H1 (cell line): ENCODE measurements at regions not wholly inside any gene's neighbourhood (a gene's known extent, or its start where the extent isn't known, plus 50 kb on each side); places are given as distances from the start of the nearest gene placed in this dataset.

Source experiments
- CTCF ChIA-PET: fragments of 300-600 bp; sonication (Branson Sonifier 250); formaldehyde crosslinking; loops from one replicate; lab custom pipeline; 2021; ENCODE audit not compliant: partially characterized antibody; lab: Charles Lee
- POLR2A ChIA-PET: fragments of 300-600 bp; sonication (Branson Sonifier 250); formaldehyde crosslinking; loops from one replicate; lab custom pipeline; 2021; ENCODE audit warnings: inconsistent platforms; ENCODE audit not compliant: partially characterized antibody; lab: Charles Lee
- DNase-seq, 2 experiments: peaks; one replicate each; pipeline versions ENCODE4 v3.0.0 to v3.0.0-alpha.2; 2010 to 2022; ENCODE audit warnings: low spot score in 2 of 2, low read depth in 1 of 2, mixed read lengths in 1 of 2
- FAIRE-seq: peaks from 2 replicates; lab custom pipeline; 2011; peaks lifted over from hg19 to GRCh38; lab: Jason Lieb, UNC
- H2AFZ ChIP-seq: 2 replicates; pipeline ENCODE4 v1.8.1; 2012; ENCODE audit warnings: low read length, inconsistent platforms
- H2AK5ac ChIP-seq: 2 replicates; pipeline ENCODE4 v1.6.1; 2013; ENCODE audit warnings: low read depth, low read length
- H2BK120ac ChIP-seq: replicated peaks from 2 replicates; pipeline ENCODE3; 2013; ENCODE audit warnings: low read depth, low read length, inconsistent platforms
- H2BK12ac ChIP-seq: 2 replicates; pipeline ENCODE4 v1.6.1; 2013; ENCODE audit warnings: low read depth, low read length
- H2BK15ac ChIP-seq: 2 replicates; pipeline ENCODE4 v1.6.1; 2013; ENCODE audit warnings: low read length
- H2BK20ac ChIP-seq: 2 replicates; pipeline ENCODE4 v1.6.1; 2013; ENCODE audit warnings: low read length
- H2BK5ac ChIP-seq: 2 replicates; pipeline ENCODE4 v1.6.1; 2013; ENCODE audit warnings: low read depth, low read length
- H3K14ac ChIP-seq: 2 replicates; pipeline ENCODE4 v1.6.1; 2013; ENCODE audit warnings: inconsistent platforms; ENCODE audit not compliant: insufficient read length
- H3K18ac ChIP-seq: 2 replicates; pipeline ENCODE4 v1.6.1; 2013; ENCODE audit warnings: low read length; ENCODE audit errors: extremely low read depth
- H3K23ac ChIP-seq: 2 replicates; pipeline ENCODE4 v1.6.1; 2013; ENCODE audit warnings: inconsistent platforms; ENCODE audit not compliant: insufficient read length
- H3K23me2 ChIP-seq: 2 replicates; pipeline ENCODE4 v1.6.1; 2013; ENCODE audit warnings: low read depth, low read length
- H3K27ac ChIP-seq: 2 replicates; pipeline ENCODE4 v1.6.1; 2011; ENCODE audit warnings: low read depth, low read length, inconsistent platforms
- H3K27me3 ChIP-seq, 4 experiments: replicated peaks in 1 of 4; 1 replicate in 1 of 4; 2 replicates in 3 of 4; pipeline versions ENCODE4 v1.6.1 to v1.8.1; 2011 to 2013; ENCODE audit warnings: low read length in 3 of 4, mild to moderate bottlenecking in 3 of 4, inconsistent platforms in 2 of 4, mixed read lengths in 2 of 4, moderate library complexity in 1 of 4; ENCODE audit not compliant: control insufficient read depth in 3 of 4, insufficient read depth in 3 of 4; ENCODE audit errors: extremely low read depth in 1 of 4
- H3K36me3 ChIP-seq, 4 experiments: 2 replicates each; pipeline versions ENCODE4 v1.6.1 to v1.8.1; 2011 to 2013; ENCODE audit warnings: mild to moderate bottlenecking in 4 of 4, low read length in 3 of 4, moderate library complexity in 2 of 4, control low read depth in 1 of 4, inconsistent platforms in 1 of 4; ENCODE audit not compliant: insufficient read depth in 4 of 4, control insufficient read depth in 2 of 4
- H3K4ac ChIP-seq: replicated peaks from 2 replicates; pipeline ENCODE3; 2013; ENCODE audit warnings: low read length, low read depth, mixed read lengths, inconsistent platforms; ENCODE audit not compliant: insufficient read length
- H3K4me1 ChIP-seq, 4 experiments: replicated peaks in 1 of 4; 1 replicate in 1 of 4; 2 replicates in 3 of 4; pipeline versions ENCODE4 v1.6.1 to v1.8.1; 2011 to 2013; ENCODE audit warnings: low read length in 3 of 4, inconsistent platforms in 2 of 4, mixed read lengths in 1 of 4; ENCODE audit not compliant: insufficient read depth in 4 of 4, control insufficient read depth in 3 of 4
- H3K4me2 ChIP-seq, 2 experiments: 2 replicates each; pipeline versions ENCODE4 v1.6.1 to v1.8.1; 2011 to 2013; ENCODE audit warnings: low read depth in 2 of 2, low read length in 2 of 2, control low read depth in 1 of 2, inconsistent platforms in 1 of 2, mild to moderate bottlenecking in 1 of 2; ENCODE audit not compliant: insufficient read depth in 1 of 2
- H3K4me3 ChIP-seq, 4 experiments: fragments of 200-600, 300-600 bp in 1 of 4; sonication (generic), shearing (Covaris generic), sonication (Bioruptor Twin) in 1 of 4; 2 replicates each; pipeline versions ENCODE4 v1.5.1 to v1.8.1; 2011 to 2016; ENCODE audit warnings: low read length in 4 of 4, low read depth in 3 of 4, control low read depth in 2 of 4, inconsistent platforms in 2 of 4, mild to moderate bottlenecking in 2 of 4, mixed read lengths in 1 of 4, moderate library complexity in 1 of 4; ENCODE audit not compliant: insufficient read depth in 2 of 4; ENCODE audit errors: extremely low read depth in 1 of 4
- H3K56ac ChIP-seq: replicated peaks from 2 replicates; pipeline ENCODE3; 2013; ENCODE audit warnings: low read depth, mild to moderate bottlenecking, mixed read lengths, low read length, inconsistent platforms; ENCODE audit not compliant: insufficient read length
- H3K79me1 ChIP-seq: 2 replicates; pipeline ENCODE4 v1.6.1; 2013; ENCODE audit warnings: low read depth, low read length, control low read depth
- H3K79me2 ChIP-seq, 2 experiments: 2 replicates each; pipeline versions ENCODE4 v1.6.1 to v1.8.1; 2012 to 2013; ENCODE audit warnings: low read length in 2 of 2, mild to moderate bottlenecking in 2 of 2, inconsistent platforms in 1 of 2; ENCODE audit not compliant: insufficient read depth in 2 of 2, control insufficient read depth in 1 of 2
- H3K9ac ChIP-seq, 4 experiments: replicated peaks in 1 of 4; 1 replicate in 1 of 4; 2 replicates in 3 of 4; pipeline versions ENCODE4 v1.6.1 to v1.8.1; 2011 to 2013; ENCODE audit warnings: low read depth in 3 of 4, low read length in 3 of 4, control low read depth in 2 of 4, mild to moderate bottlenecking in 2 of 4, moderate library complexity in 2 of 4, inconsistent platforms in 1 of 4; ENCODE audit errors: extremely low read depth in 1 of 4
- H3K9me3 ChIP-seq, 2 experiments: 2 replicates each; pipeline versions ENCODE4 v1.6.1 to v1.8.1; 2012 to 2013; ENCODE audit warnings: mild to moderate bottlenecking in 2 of 2, moderate library complexity in 2 of 2, control low read depth in 1 of 2, inconsistent platforms in 1 of 2, low read depth in 1 of 2, low read length in 1 of 2, mixed read lengths in 1 of 2; ENCODE audit not compliant: insufficient read depth in 2 of 2
- H4K20me1 ChIP-seq, 2 experiments: replicated peaks in 1 of 2; 2 replicates each; pipeline versions ENCODE3 to v1.8.1; 2011 to 2013; ENCODE audit warnings: inconsistent platforms in 2 of 2, low read length in 2 of 2, mild to moderate bottlenecking in 1 of 2; ENCODE audit not compliant: insufficient read depth in 2 of 2, control insufficient read depth in 1 of 2
- H4K5ac ChIP-seq: 2 replicates; pipeline ENCODE4 v1.6.1; 2013; ENCODE audit warnings: low read length, low read depth, mixed read lengths, inconsistent platforms; ENCODE audit not compliant: insufficient read length
- H4K8ac ChIP-seq: 2 replicates; pipeline ENCODE4 v1.8.0; 2013; ENCODE audit warnings: mild to moderate bottlenecking, moderate library complexity, low read length, inconsistent platforms; ENCODE audit not compliant: insufficient read depth; ENCODE audit errors: extremely low read depth
- H4K91ac ChIP-seq: replicated peaks from 2 replicates; pipeline ENCODE3; 2013; ENCODE audit warnings: low read length, mixed read lengths, inconsistent platforms; ENCODE audit not compliant: insufficient read length
- FOSL1 ChIP-seq: IDR thresholded peaks from 2 replicates; pipeline ENCODE4 v1.6.1; 2011; ENCODE audit warnings: mild to moderate bottlenecking, low read depth, low read length, moderate library complexity; ENCODE audit not compliant: insufficient read depth
- PHF8 ChIP-seq: fragments of 200-600 bp; sonication (generic); conservative IDR thresholded peaks from 2 replicates; pipeline ENCODE4 v1.7.1; 2012; ENCODE audit warnings: low read depth, mild to moderate bottlenecking, inconsistent platforms, low read length, moderate library complexity
- POLR2AphosphoS5 ChIP-seq: IDR thresholded peaks from 2 replicates; pipeline ENCODE4 v1.6.1; 2011; ENCODE audit warnings: low read depth, low read length
- RFX5 ChIP-seq: IDR thresholded peaks from 2 replicates; pipeline ENCODE4 v1.6.1; 2011; ENCODE audit warnings: low read depth, low read length, improper control_type of control experiment, borderline replicate concordance
- SRF ChIP-seq: IDR thresholded peaks from 2 replicates; pipeline ENCODE4 v1.6.1; 2011; ENCODE audit warnings: mild to moderate bottlenecking, low read depth, low read length, moderate library complexity
- SUZ12 ChIP-seq: fragments of 200-600 bp; sonication (generic); IDR thresholded peaks from 2 replicates; pipeline ENCODE4 v1.6.1; 2012; ENCODE audit warnings: mild to moderate bottlenecking, inconsistent platforms, low read length, moderate library complexity, mixed read lengths
- TAF7 ChIP-seq: optimal IDR thresholded peaks from 2 replicates; pipeline ENCODE3; 2011; ENCODE audit warnings: low read depth, mild to moderate bottlenecking, inconsistent platforms, low read length, moderate library complexity, borderline replicate concordance
- WGBS, 2 experiments: shearing (Covaris generic) in 1 of 2; methylation state at CpG; one replicate each; pipeline versions ENCODE4 v1.1.6 to v1.1.7; 2013 to 2015; ENCODE audit warnings: low lambda C conversion rate in 2 of 2, mixed read lengths in 2 of 2, inconsistent platforms in 1 of 2, low coverage in 1 of 2, missing lambda C conversion rate in 1 of 2; ENCODE audit not compliant: insufficient replicate concordance in 2 of 2, insufficient coverage in 1 of 2, insufficient read length in 1 of 2; ENCODE audit errors: extremely low coverage in 1 of 2, missing lambda C conversion rate in 1 of 2; 5-methylcytosine and 5-hydroxymethylcytosine counted together

DNA sequence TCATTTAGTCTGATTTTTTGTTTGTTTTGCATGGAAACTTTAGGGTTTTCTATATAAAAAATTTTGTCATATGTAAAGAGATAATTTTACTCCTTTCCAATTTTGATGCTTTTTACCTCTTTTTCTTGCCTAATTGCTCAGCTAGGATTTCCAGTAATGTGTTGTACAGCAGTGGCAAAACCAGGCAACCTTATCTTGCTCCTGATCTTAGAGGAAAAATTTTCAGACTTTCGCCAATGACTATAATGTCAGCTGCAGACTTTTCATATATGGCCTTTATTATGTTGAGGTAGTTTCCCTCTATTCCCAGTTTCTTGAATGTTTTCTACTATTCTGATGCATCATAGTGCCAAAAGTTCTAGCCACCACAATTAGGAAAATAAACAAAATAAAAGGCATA is 126.3 kb downstream of the ALOX5 start:
- Histone ChIP-seq H4K20me1 (no peaks in the 10 kb centered on the region), H4K5ac (no peak overlapping the region), H2AK5ac (no peak overlapping the region), H3K4ac (no peak overlapping the region), H3K79me1 (no peaks in the 10 kb centered on the region), H3K79me2 (no peaks in the 10 kb centered on the region), H2BK5ac (no peak overlapping the region), H3K9ac (no peak overlapping the region), H2BK15ac (no peak overlapping the region), H3K36me3 (no peaks in the 10 kb centered on the region), H3K56ac (no peak overlapping the region), H4K91ac (no peak overlapping the region), H3K23ac (no peak overlapping the region), H4K8ac (no peak overlapping the region), H2BK12ac (no peak overlapping the region), H3K4me1 (no peaks in the 10 kb centered on the region), H3K9me3 (no peaks in the 10 kb centered on the region; a peak in 1 of 4 replicates), H2BK20ac (no peak overlapping the region), H2BK120ac (no peak overlapping the region), H3K14ac (no peak overlapping the region), H3K23me2 (no peaks in the 10 kb centered on the region), H3K18ac (no peak overlapping the region), H2AFZ (no peak overlapping the region), H3K4me3 (no peak overlapping the region), H3K4me2 (no peak overlapping the region), H3K27ac (no peak overlapping the region), H3K27me3 (no peaks in the 10 kb centered on the region; a peak in 1 of 7 replicates)
- POLR2A ChIA-PET = no interaction called here
- TF ChIP-seq FOSL1 (no peak), SUZ12 (no peak), POLR2AphosphoS5 (no peak), RFX5 (no peak), SRF (no peak), PHF8 (no peak), TAF7 (no peak)
- DNase-seq (no peak), FAIRE-seq (no peak)
- CTCF ChIA-PET = no interaction called here
- WGBS, 2 experiments = 92% methylated on average over 1 of the region's 1 CpG; no CpG with 5 or more reads in 1 of the 2 experiments
